DMS53 (cell line): ENCODE measurements at regions not wholly inside any gene's neighbourhood (a gene's known extent, or its start where the extent isn't known, plus 50 kb on each side); places are given as distances from the start of the nearest gene placed in this dataset.

Experiments used
- DNase-seq: peaks from one replicate; lab custom pipeline; 2025; lab: John Stamatoyannopoulos, UW

GRCh38 chr2:187935126-187935525 lies 356.5 kb upstream of the GULP1 start:
- no peak for DNase-seq

GRCh38 chr2:187936228-187936627 lies 355.4 kb upstream of the GULP1 start:
- no peak for DNase-seq

DNA sequence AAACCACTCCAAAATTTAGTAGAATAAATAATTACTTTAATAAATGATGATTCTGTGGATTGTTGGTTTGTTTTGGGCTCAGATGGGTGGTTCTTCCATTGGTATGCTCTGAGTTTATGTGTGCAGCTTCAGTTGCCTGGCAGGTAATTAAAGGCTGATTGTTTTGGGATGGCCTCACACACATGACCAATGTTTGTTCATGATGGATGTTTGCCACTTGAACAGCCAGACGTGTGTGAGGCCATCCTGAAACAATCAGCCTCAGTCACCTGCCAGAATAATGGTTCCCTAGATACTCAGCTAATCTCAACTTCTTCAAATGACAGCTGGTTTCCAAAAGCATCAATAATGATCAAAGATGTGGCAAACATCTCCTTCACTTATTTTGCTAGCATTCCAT lies 352.5 kb upstream of the GULP1 start:
- DNase-seq = peak; percentile 93

DNA sequence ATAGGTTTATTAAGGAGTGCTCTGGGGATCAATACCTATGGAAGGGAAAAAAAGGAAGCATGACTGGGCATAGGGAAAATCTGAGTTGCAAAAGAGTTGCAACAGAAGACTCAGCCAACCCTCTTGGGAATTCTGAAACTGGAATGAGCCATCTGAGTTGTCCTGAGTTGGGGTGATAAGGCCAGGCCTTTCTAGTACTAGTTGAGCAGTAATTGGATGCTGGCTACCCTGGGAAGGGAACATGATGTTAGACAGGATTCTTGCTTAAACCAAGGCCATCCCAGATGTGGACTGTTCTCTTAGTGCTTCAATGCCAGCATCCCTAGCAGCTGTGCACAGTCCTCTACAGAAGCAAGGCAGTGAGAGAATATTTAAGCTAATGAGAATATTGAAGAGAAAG lies 348.8 kb upstream of the GULP1 start:
- DNase-seq = no peak

- DNase-seq = no peak
Measured at GRCh38 chr2:187943772-187944369, 347.8 kb upstream of the GULP1 start.

DNA sequence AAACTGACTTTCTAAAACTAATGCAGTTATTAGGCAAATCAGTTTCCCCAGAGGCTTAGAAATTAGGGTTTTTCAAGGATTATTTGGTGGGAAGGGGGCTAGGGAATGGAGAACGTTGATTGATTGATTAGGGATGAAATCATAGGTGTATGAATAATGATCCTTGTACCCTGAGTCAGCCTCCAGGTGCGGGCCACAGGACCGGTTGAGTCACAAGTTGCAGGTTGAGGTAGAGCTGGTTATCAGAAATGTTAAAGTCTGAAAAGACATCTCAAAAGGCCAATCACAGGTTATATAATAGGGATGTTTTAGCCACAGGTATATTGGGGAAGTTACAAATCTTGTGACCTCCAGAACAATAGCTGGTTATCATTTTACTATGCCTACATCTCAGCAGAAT lies 341.8 kb upstream of the GULP1 start:
- DNase-seq = no peak

- no peak for DNase-seq
Measured at GRCh38 chr2:187951470-187952218, 340.0 kb upstream of the GULP1 start.

DNA sequence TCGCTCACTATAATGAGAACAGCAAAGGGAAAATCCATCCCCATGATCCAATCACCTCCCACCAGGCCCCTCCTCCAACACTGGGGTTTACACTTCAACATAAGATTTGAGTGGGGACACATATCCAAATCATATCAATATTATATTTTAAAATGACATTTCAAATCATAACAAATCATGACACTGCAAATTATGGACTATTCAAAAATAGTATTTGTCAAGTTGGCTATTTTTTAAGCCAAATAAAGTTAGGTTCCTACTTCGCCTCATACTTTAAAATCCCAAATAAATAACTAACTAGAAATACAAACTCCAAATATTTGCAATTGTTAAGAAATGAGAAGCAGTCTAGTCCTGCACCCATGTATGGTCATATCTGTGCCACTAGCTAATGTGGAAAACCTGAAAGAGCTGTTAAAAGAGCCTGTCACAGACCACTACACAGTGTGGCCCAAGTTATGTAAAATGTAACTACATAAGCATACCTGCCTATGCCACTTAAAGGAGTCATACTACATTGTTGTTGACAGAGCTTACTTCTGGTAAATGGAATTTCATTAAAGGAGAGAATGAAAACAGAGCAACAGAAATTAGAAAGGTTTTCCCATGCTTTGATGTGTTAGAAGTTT lies 334.7 kb upstream of the GULP1 start:
- peak; percentile 16 for DNase-seq

- peak; percentile 57 for DNase-seq
Measured at GRCh38 chr2:187959821-187960220, 331.9 kb upstream of the GULP1 start.

DNA sequence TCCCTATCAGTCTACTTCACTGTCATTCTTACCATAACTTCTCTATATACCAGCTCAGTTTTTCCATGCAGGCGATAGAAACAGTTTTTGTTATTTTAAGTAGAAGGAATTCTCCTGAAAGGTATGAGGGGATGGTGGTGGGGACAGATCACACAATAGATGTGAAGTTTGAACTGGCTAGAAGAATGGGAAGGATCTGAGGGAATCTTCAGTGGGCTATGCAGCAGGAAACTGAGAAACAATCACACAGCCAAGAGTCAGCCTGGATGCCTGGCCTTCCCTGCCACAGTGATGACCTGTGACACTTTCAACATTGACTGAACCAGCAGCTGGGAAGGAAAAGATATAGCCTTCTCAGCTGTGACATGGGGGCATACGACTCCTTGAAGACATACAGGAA lies 329.1 kb upstream of the GULP1 start:
- DNase-seq = no peak

DNA sequence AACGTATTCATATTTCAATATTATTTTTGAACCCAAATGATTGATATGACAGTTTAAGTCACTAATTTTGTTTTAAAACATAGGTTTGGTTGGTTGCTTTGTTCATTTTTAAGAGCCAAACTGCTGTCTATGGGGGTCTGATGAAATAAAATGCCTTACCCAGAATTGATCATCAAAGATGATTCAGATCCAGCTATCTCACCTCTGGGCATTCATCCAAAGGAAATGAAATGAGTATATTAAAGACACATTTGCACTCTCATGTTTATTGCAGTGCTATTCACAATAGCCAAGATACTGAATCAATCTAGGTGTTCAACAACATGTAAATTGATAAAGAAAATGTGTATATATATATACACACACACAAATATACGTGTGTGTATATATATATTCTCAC lies 326.9 kb upstream of the GULP1 start:
- no peak for DNase-seq

GRCh38 chr2:187966924-187967323 lies 324.8 kb upstream of the GULP1 start:
- DNase-seq = no peak

GRCh38 chr2:187971893-187972292 lies 319.8 kb upstream of the GULP1 start:
- peak; percentile 21 for DNase-seq

GRCh38 chr2:187976259-187976985 lies 315.3 kb upstream of the GULP1 start:
- no peak for DNase-seq

DNA sequence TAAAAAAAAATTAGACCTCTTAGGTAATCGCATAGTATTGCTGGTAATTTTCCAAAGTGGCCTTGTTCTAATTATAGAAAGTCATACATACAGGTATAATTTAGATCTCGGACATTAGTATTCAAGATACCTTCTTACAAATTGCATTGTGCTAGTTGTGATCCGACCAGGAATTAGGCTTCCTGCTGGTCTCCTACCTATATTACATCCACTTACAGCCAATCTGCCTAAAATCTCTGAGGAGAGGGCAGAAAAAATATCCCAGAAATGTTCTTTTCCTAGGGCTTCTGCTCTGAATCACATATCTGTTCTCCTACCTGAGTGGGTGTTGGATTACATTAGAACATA lies 314.7 kb upstream of the GULP1 start:
- no peak for DNase-seq

DNA sequence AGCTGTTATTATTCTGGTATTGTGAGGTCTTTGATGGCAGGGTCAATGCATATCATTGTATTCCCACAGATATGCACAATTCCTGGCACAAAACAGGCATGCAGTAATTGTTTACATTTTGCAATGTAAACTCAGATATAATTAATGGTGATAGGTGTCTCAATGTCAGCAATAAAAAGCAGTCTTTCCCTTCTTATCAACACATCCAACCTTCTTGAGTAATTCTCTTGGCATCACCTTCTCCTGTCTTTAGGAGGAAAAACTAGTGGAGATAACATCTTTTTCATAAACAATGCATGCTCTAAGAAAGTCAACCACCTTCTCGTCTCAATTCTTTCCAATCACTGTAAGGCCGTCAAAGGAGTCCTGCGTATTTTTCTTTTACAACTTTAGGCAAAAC lies 313.3 kb upstream of the GULP1 start:
- no peak for DNase-seq

DNA sequence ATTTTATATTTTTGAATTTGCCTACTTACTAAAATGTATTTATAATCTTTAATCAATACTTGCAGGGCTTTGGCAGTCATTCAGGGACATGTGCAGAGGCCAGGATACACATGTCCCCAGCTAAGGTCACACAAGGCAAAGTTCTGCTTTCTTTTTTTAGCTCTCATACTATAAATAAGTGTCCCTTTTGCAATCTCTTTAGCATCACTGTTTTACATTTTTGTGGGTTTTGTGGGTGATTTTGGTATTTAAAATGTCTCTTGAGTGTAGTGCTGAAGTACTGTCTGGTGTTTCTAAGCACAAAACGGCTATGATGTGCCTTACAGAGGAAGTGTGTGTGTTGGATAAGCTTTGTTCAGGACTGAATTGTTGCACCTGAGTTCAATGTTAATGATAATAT lies 309.0 kb upstream of the GULP1 start:
- peak; percentile 15 for DNase-seq

GRCh38 chr2:187985195-187985594 lies 306.5 kb upstream of the GULP1 start:
- no peak for DNase-seq

- DNase-seq = peak; percentile 49
Measured at GRCh38 chr2:187985923-187986322, 305.8 kb upstream of the GULP1 start.

DNA sequence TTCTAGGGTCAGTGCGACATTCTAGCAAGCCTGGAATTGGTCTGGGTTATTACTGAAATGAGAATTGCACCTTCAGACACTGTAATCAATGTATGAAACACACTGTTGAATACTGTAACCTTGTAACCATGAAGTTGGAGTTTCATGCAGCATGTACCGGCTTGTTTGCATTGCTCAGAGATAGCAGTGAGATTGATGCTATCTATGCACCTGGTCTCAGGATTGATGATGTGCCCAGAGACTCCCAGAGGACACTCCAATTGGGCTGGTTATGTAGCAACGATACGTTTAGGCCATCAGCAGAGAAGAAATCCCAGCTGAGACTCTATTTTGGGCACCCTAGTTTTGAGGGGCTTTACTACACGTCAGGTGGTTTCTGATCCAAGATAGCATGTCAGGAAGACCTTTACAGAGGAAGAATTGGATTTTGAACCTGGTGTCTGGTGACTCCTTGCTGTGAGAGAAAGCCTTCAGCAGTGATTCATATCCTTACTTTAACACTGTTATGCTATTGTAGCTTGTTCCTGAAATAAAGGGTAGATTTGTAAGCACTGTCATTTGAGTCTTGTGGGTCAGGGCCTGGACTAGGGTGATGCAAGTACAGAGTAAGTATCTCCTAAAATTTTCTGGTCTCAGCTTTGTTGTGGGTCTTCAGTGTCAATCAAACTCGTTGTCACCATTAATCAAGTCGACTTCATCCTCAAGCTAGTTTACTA lies 305.1 kb upstream of the GULP1 start:
- peak; percentile 40 for DNase-seq

GRCh38 chr2:187988348-187988747 lies 303.3 kb upstream of the GULP1 start:
- DNase-seq = no peak

GRCh38 chr2:187989925-187990623 lies 301.6 kb upstream of the GULP1 start:
- DNase-seq = peak; percentile 22
